ENCODE measurements at regions not wholly inside any gene's neighbourhood (a gene's known extent, or its start where the extent isn't known, plus 50 kb on each side); places are given as distances from the start of the nearest gene placed in this dataset.

GRCh38 chr6:1498491-1499113 is 109.2 kb downstream of the FOXF2 start:
- no peak for TF ChIP-seq CTCF (IDR thresholded peaks at IDR 0.05)
- no peak for TF ChIP-seq POLR2A (IDR thresholded peaks at IDR 0.05)

All from Peyer's patch (tissue), 4 donors.